ENCODE measurements at regions not wholly inside any gene's neighbourhood (a gene's known extent, or its start where the extent isn't known, plus 50 kb on each side); places are given as distances from the start of the nearest gene placed in this dataset.

DNA sequence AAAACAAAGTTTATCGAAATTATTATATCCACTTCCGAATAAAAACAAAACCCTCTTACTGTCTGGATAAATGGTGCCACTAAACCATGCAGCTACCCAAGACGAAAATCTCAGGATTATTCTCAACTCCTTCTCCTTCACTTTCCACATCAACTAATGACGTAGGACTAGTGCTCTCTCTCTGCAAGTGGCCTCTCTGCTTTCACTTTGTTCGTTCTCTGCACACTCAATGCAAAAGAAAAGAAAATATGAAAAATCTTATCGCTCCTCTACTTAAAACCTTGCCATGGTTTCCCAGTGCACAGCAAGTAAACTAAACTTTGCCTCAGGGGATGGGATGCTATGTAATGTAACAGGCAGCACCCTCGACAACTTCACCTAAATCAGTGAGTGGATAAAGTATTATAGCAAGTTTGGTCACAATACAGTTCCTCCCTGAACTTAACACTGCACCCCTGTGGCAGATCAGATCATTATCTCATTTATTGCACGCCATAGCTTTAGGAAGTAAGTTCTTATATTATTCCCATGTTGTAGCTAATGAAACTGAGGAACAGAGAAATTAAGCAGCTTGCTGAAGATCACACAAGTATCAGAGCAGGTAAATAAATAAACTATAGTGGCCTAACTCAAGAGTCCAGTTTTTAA lies 262.7 kb upstream of the GADL1 start:
- H3K4me1 ChIP-seq = no peaks in the 10 kb centered on the region
- DNase-seq = no peak
- intact Hi-C loops (cut with DNase I; ENCODE audit: low total_unique reads) = no loop called here
- H3K36me3 ChIP-seq = no peaks in the 10 kb centered on the region
- WGBS, 5 donors = 85 to 92% (median 89%) methylated on average over 8 of the region's 8 CpGs
- H3K9me3 ChIP-seq = no peaks in the 10 kb centered on the region
- H3K4me3 ChIP-seq = no peak overlapping the region
- no peaks in the 10 kb centered on the region for H3K27me3 ChIP-seq
- TF ChIP-seq POLR2A (IDR thresholded peaks at IDR 0.05) (no peak), EP300 (IDR thresholded peaks at IDR 0.05) (no peak), POLR2AphosphoS5 (IDR thresholded peaks at IDR 0.05) (no peak)
- TF ChIP-seq, protein P1, sequence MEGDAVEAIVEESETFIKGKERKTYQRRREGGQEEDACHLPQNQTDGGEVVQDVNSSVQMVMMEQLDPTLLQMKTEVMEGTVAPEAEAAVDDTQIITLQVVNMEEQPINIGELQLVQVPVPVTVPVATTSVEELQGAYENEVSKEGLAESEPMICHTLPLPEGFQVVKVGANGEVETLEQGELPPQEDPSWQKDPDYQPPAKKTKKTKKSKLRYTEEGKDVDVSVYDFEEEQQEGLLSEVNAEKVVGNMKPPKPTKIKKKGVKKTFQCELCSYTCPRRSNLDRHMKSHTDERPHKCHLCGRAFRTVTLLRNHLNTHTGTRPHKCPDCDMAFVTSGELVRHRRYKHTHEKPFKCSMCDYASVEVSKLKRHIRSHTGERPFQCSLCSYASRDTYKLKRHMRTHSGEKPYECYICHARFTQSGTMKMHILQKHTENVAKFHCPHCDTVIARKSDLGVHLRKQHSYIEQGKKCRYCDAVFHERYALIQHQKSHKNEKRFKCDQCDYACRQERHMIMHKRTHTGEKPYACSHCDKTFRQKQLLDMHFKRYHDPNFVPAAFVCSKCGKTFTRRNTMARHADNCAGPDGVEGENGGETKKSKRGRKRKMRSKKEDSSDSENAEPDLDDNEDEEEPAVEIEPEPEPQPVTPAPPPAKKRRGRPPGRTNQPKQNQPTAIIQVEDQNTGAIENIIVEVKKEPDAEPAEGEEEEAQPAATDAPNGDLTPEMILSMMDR (IDR thresholded peaks at IDR 0.05) = no peak
- H3K27ac ChIP-seq = no peak overlapping the region

DNA sequence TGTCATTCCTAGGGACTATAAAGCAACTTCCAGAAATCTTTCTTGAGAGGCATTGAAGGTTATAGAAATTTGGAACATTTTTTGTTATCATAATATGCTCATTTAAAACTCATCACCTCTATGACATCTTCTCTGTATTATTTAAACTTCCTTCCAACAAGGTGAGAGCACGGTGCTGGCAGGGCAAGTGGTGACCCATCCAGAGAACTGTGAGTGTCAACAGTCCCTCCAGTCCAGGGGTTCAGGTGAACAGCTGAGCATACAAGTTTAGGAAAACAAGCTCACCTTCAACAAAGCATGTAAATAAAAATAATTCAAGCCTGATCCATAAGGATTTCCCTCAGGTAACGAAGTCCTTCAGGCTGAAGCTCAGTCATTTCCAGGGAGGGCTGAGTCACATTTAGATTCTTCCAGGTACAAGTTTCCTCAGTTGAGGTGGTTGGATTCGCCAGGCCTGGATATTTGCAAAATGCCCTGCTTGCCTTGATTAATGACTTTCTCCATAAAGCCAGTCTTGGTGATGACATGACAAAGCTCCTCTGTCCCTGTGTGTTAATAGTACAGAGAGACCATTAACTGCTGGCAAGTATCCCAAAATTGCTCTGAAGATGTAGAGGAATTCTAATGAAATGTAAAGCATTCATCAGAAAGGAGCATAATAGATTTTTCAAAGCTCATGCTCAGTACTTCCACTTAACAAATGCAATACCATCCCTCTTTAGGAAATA lies 263.6 kb upstream of the GADL1 start:
- TF ChIP-seq POLR2AphosphoS5 (IDR thresholded peaks at IDR 0.05) (no peak), POLR2A (IDR thresholded peaks at IDR 0.05) (no peak), EP300 (IDR thresholded peaks at IDR 0.05) (no peak)
- TF ChIP-seq, protein P1 (IDR thresholded peaks at IDR 0.05) = no peak
- Histone ChIP-seq H3K27ac (no peak overlapping the region), H3K4me1 (no peaks in the 10 kb centered on the region), H3K4me3 (no peak overlapping the region), H3K27me3 (no peaks in the 10 kb centered on the region), H3K9me3 (no peaks in the 10 kb centered on the region), H3K36me3 (no peaks in the 10 kb centered on the region)
- intact Hi-C loops (cut with DNase I; ENCODE audit: low total_unique reads) = no loop called here
- 84 to 95% (median 88%) methylated on average over 3 of the region's 3 CpGs for WGBS, 5 donors
- DNase-seq = peak in 1 of 2 donors; percentile 26

DNA sequence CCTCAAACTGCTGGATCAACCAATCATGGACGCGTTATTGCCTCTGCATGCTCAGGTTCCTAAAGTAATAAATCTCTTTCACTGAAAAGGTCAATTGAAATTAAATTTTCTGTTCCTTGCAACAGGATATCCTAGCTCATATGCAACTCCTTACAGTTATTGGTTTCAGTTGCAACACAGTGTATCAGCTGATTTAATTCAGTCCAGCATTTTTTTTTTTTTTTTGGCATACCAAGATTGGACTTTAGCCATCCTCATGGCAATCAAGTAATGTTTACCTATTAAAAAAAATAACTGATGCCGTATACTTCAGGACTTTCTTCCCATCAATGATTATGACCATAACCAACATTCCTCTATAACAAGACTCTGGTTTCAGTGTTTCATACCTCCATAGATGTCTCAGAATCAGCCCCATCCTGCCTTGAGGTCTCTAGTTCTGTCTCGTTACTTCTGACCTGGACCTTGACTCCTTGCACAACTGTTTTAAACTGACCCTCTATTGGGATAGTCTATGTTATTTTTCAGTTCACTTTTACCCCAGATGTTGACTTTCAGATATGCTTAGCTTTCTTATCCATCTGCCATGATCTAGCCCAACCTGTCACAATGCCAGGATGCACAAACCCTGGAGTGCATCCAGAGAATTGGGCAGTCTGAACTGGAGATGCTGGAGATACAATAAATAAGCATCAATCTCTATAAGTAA lies 265.0 kb upstream of the GADL1 start:
- H3K36me3 ChIP-seq = no peaks in the 10 kb centered on the region
- H3K27me3 ChIP-seq = no peaks in the 10 kb centered on the region
- no peaks in the 10 kb centered on the region for H3K4me1 ChIP-seq
- WGBS, 5 donors = 76 to 81% (median 77%) methylated on average over 4 of the region's 4 CpGs
- intact Hi-C loops (cut with DNase I; ENCODE audit: low total_unique reads) = no loop called here
- no peaks in the 10 kb centered on the region for H3K9me3 ChIP-seq
- no peak for DNase-seq
- no peak overlapping the region for H3K4me3 ChIP-seq
- H3K27ac ChIP-seq = no peak overlapping the region
- no peak for TF ChIP-seq POLR2AphosphoS5 (IDR thresholded peaks at IDR 0.05)
- TF ChIP-seq, protein P1 (IDR thresholded peaks at IDR 0.05) = no peak

DNA sequence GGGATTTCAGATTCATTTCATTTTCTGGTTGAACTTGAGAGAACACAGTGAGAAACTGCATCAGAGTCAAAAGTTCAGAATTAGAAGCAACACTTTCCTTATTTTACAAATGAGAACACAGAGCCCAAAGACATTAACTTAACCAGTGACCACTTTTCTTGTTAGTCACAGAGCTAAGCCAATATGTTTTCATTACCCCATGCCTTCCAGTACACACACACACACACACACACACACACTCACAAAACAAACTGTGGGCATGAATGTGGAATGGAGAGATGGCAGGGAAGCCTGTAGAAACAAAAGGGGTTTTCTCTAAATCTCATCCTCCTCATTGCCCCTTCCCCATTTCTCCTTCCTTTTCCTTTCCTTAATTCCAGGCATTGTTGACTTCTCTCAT lies 267.4 kb upstream of the GADL1 start:
- H3K27me3 ChIP-seq = no peaks in the 10 kb centered on the region
- H3K27ac ChIP-seq = no peak overlapping the region
- H3K9me3 ChIP-seq = no peaks in the 10 kb centered on the region
- no peak for DNase-seq
- peaks cover 0 to 16% (median 7%) of the 10 kb centered on the region in 4 donors for H3K4me1 ChIP-seq
- intact Hi-C loops (cut with DNase I; ENCODE audit: low total_unique reads) = no loop called here
- H3K4me3 ChIP-seq = no peak overlapping the region
- TF ChIP-seq, protein P1 (IDR thresholded peaks at IDR 0.05) = no peak
- TF ChIP-seq EP300 (IDR thresholded peaks at IDR 0.05) = no peak
- TF ChIP-seq POLR2AphosphoS5 (IDR thresholded peaks at IDR 0.05) = no peak
- TF ChIP-seq POLR2A (IDR thresholded peaks at IDR 0.05) = no peak
- H3K36me3 ChIP-seq = no peaks in the 10 kb centered on the region

Data from stomach (tissue), 8 donors.